ENCODE measurements at regions not wholly inside any gene's neighbourhood (a gene's known extent, or its start where the extent isn't known, plus 50 kb on each side); places are given as distances from the start of the nearest gene placed in this dataset.
"Not testable (repeated sequence)": the region's sequence is repeated elsewhere in the genome, so short reads cannot be mapped to it uniquely, and the experiment has no call there.

DNA sequence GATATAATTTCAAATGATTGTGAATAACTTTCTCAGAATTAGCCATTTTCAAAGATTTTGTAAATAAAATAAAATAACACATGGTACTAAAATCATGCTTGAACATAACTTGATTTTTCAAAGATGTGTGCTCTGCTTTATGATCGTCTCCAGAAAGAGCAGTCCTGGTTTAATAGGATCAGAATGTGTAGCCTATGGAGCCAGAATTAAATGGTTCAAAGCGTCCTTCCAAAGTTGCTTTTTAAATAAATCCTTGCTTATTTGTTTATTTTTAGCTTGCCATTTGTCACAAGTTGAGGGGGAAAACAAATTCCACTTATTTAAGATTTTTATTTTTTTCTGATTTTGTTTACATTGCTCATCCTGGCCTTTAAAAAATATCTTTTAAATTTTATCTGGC lies 123.7 kb upstream of the SPRED1 start:
- DNase-seq: no peak

DNA sequence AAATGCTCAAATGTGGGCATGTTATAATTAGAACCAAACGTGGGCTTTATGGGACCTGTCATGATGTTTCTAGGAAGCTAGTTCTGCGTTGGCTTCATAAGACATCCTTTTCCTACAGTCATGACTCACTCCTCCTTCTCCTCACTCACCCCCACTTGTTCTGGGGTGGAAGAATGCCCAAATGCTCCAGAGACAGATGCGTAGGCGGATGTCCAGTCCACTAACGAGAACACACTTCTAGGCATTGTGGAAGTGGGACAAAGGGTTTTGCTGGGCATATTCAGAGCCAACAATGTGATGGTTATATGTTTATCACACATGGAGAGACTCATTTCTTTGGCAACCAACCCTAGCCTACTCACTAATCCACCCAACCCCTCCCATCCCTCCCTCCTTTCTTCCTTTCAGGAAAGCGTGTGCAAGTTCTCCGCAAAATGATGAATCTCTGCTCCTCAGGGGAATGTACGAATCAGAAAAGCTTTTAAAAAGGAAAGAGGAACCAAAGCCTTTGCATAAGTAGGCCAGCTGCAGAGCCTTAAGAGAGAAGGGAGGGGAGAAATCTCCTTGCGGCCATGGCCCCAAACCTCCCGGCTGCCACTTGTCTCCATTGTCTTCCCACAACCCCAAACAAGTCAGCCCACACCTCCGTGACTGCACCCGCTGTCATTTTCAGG lies 123.0 kb upstream of the SPRED1 start:
- peak; percentile 23 for DNase-seq

DNA sequence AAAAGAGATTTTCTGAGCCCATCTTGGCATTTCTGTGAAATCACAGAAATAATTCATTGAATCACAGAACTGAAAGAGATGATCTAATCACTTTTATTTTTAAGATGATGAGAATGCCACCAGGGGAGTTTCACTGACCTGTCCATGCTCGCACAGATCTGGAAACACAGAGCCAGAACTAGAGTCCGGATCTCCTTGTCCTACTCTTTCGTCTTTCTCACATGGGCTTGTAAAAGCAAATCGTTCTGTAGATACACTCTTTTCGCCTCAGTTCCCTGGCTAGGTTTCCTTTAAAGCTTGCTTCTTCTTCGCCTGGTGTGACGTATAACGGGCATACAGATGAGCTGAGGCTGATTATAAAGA lies 122.5 kb upstream of the SPRED1 start:
- DNase-seq: no peak

- peak; percentile 44 for DNase-seq
Measured at GRCh38 chr15:38130740-38131498, 121.7 kb upstream of the SPRED1 start.

DNA sequence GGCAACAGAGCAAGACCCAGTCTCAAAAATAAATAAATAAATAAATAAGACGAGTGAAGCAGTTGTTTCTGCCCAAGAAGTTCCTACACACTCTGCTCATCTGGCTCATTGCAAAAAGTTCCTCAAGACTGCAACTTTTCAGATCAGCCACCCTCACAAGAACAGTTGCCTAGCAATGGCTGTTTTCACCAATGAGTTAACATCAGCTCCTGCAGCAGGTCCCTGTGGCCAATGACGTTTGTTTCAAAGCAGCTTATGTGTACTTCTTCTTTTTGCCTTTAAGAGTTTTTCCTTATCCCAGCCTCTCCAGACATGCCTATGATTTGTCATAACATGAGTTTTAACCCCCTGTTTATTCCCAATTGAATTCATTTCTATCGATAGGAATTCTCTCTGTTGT lies 118.4 kb upstream of the SPRED1 start:
- DNase-seq: peak; percentile 35

DNA sequence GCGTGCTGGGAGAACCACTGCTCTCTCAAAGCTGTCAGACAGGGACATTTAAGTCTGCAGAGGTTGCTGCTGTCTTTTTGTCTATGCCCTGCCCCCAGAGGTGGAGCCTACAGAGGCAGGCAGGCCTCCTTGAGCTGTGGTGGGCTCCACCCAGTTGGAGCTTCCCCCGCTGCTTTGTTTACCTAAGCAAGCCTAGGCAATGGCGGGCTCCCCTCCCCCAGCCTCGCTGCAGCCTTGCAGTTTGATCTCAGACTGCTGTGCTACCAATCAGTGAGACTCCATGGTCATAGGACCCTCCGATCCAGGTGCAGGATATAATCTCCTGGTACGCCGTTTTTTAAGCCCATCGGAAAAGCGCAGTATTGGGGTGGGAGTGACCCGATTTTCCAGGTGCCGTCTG lies 110.4 kb upstream of the SPRED1 start:
- not testable (repeated sequence) for DNase-seq

DNA sequence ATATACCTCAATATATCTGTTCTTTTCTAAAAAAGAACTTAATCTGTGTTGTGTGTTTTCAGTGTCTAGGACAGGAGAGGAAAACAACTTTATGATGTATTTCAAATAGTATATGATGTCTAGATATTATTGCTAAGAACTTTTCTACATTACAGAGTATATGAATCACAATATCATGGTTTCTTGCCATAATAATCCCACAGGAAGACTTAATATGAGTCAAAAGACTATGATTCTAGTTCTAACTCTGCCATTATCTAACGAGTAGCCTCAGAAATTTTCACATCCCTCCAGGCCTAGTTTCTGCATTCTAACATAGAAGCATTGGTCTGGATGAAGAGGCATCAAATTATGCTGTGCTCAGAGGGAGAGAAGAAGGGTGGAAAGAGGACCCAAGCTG lies 107.7 kb upstream of the SPRED1 start:
- DNase-seq: no peak

DNA sequence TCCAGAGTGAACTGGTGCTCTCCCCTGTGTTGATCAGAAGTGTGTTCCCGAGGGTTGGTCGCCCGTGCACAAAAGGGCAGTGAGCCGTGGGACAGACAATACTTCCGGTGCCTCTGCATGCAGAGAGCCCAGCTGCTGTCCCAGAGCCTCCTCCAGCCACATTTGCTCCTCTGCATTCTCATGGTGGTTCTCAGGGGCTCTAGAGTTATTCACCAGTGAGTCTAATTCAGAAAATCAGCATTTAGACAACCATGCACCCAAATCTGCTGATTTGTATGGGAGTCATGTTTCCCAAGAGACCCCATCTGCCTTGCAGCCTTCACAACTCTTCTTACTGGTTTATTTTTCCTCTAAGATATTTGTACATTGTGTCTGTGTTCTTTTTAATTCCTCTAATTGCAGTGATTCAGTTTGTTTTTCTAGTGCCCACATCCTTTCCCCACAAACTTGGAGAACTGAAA lies 107.0 kb upstream of the SPRED1 start:
- DNase-seq: no peak

GRCh38 chr15:38147246-38147645 lies 105.4 kb upstream of the SPRED1 start:
- no peak for DNase-seq

DNA sequence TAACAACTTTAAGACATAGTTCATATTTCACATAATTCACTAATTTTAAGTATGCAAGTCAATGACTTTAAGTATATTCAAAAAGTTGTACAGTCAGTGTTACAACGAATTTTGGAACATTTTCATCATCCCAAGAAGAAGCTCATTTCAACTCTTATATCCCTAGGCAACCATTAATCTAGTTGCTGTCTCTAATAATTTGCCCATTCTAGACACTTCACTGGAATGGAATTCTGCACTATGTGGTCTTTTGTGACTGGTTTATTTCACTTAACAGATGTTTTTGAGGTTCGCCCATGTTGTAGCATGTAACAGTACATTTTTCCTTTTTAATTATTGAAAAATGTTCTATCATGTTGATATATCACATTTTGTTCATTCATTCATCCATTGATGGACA lies 104.2 kb upstream of the SPRED1 start:
- DNase-seq: no peak

GRCh38 chr15:38149315-38149714 lies 103.3 kb upstream of the SPRED1 start:
- DNase-seq: no peak

DNA sequence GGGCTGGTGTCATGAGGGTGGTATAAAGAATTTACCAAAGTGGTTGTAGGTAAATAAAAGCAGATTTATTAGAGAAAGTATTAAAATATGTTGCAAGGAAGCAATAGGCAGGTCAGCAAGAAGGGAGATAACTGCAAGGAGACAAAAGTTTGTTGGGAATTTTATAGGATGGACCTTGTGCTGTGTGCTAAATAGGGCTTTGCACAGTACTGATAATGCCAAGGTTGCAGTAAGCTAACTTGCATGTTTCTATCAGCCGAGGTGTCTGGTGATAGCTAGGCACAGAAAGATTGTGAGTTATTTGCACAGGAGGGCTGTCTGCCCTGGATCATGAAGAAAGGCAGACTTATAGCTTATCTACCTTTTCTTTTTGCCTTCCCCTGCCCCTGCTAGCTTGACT lies 102.5 kb upstream of the SPRED1 start:
- no peak for DNase-seq

- no peak for DNase-seq
Measured at GRCh38 chr15:38150794-38151193, 101.8 kb upstream of the SPRED1 start.

DNA sequence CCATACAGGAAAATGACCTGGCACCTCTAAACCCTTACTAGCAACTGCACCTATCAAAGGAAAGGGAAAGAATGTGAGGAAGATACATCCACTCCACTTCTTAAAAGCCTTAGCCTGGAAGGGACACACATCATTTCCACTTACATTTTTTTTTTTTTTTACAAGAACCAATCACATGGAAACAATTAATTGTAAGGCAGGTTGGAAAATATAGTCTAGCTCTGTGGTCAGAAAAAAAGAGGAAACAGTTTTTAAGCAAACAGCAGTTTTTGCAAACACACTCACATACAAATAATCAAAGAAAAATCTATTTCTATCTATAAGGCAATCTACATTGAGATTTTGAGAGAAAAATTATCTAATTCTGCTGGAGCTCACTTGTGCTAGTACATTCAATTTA lies 98.9 kb upstream of the SPRED1 start:
- no peak for DNase-seq

DNA sequence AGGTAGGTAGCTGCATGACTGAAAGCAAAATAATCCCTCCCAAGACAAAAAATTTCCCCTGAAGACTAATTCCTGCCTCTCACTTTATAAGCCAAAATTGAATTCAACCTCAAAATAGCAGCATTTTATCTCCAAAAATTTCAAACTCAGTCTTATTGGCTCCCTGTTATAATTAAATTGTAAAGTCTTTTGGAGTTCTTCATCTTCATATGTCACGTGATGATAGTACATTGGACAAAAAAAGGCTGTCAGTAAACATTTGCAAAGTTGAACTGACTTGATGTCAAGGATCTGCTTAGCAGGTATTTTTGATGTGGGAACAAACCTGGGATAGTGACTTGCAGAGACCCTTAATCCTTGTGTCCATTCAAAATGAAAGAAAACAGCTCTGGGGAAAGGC lies 98.4 kb upstream of the SPRED1 start:
- no peak for DNase-seq

DNA sequence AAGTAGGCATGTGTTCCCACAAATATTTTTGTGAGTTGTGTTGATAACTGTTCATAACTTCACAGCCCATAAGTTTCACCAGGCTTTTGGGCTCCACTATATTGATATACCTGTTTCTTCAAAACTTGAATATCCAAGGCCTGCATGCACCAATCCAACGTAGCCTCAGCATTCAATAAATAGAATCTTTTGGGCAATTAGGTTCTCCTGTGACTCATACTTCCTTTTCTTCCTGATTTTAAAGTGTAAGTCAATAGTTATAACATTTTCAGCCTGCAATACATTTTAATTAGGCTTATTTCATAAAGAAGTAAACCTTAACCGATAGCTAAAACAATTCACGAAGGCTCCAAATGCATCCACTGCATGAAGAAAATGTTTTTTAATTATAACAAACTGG lies 97.8 kb upstream of the SPRED1 start:
- DNase-seq: no peak

- no peak for DNase-seq
Measured at GRCh38 chr15:38163658-38164057, 89.0 kb upstream of the SPRED1 start.

GRCh38 chr15:38164061-38164460 lies 88.6 kb upstream of the SPRED1 start:
- DNase-seq: no peak

- DNase-seq: no peak
Measured at GRCh38 chr15:38164507-38164906, 88.1 kb upstream of the SPRED1 start.

GRCh38 chr15:38168467-38169070 lies 84.1 kb upstream of the SPRED1 start:
- DNase-seq: no peak

GRCh38 chr15:38171973-38172372 lies 80.7 kb upstream of the SPRED1 start:
- DNase-seq: no peak

GRCh38 chr15:38174691-38175090 lies 77.9 kb upstream of the SPRED1 start:
- DNase-seq: no peak

DNA sequence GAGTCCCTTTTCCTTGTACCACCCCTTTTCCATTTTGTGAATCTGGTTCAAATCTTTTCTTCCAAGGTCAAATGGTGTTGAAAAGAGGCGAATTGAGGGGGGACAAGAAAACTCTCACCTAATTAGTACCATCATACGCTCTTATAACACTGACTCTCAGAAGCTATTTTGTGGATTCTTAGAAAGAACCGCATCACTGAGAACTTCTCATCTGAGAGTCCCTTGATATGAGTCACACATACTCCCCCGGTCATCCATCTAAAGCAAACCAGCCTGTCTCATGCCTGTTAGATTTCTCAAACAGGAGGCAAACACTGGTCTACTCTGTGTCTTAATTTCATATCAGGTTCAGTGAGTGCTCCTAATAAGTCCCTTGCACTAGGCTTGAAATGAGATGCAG lies 76.5 kb upstream of the SPRED1 start:
- DNase-seq: no peak

DNA sequence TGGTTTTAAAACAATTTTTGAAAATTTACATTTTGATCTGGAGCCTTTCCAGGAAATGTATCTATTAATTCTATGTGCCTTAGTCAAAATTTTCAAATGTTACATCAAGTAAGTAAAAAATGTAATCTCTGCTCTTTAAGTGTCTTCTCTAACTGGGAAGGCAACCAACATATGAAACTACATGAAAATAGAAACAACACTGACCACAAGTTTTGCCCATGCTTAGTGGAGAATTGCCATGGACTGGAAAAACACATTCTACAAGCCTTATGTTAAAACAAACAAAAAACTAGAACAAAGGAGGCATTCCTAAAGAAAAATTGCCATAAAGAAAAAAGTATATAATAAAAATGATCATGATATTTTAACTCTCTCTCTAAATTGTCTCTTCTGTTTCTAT lies 75.9 kb upstream of the SPRED1 start:
- no peak for DNase-seq

Measured in CD4-positive, alpha-beta T cell treated with Interferon gamma for 1 hour (primary cell).